A549 (cell line): ENCODE measurements at regions not wholly inside any gene's neighbourhood (a gene's known extent, or its start where the extent isn't known, plus 50 kb on each side); places are given as distances from the start of the nearest gene placed in this dataset.
A peak's percentile ranks its signal among the peaks of the same experiment; 100 is the strongest.

Experiments used
- ATAC-seq, 2 experiments: fragments of 200-7000 bp in 1 of 2; fragments of >200 bp in 1 of 2; cut with Nextera tagmentation in 1 of 2; cut with Tn5 transposase in 1 of 2; 3 replicates each; pipeline versions ENCODE4 v1.8.0 to v1.9.1; 2018 to 2020; ENCODE audit warnings: mild to moderate bottlenecking in 1 of 2, moderate library complexity in 1 of 2
- CTCF ChIA-PET: fragments of 300-600 bp; sonication (Branson Sonifier 250); formaldehyde crosslinking; extraction: SDS; loops from one replicate; lab custom pipeline; 2021; ENCODE audit warnings: antibody characterized with exemption, inconsistent platforms; lab: Yijun Ruan, JAX
- POLR2A ChIA-PET: fragments of 350-600 bp; formaldehyde crosslinking; extraction: SDS; loops from one replicate; lab custom pipeline; 2021; ENCODE audit warnings: antibody characterized with exemption, inconsistent platforms; lab: Yijun Ruan, JAX
- DNase-seq, 2 experiments: peaks; one replicate each; pipeline versions ENCODE4 v3.0.0 to v3.0.0-alpha.2; 2011 to 2016; ENCODE audit warnings: low read depth in 1 of 2, low spot score in 1 of 2
- FAIRE-seq: peaks from 2 replicates; lab custom pipeline; 2011; peaks lifted over from hg19 to GRCh38; lab: Jason Lieb, UNC
- H3K27ac ChIP-seq, 2 experiments: fragments of >200 bp; sonication (Bioruptor Twin); formaldehyde crosslinking; 3 replicates each; pipeline ENCODE4 v1.5.1; 2016 to 2017
- H3K4me1 ChIP-seq: fragments of >200 bp; sonication (Bioruptor Twin); formaldehyde crosslinking; 3 replicates; pipeline ENCODE4 v1.6.1; 2016
- H3K4me2 ChIP-seq: fragments of >200 bp; sonication (Bioruptor Twin); formaldehyde crosslinking; 3 replicates; pipeline ENCODE4 v1.6.1; 2016
- H3K4me3 ChIP-seq: fragments of >200 bp; sonication (Bioruptor Twin); formaldehyde crosslinking; 3 replicates; pipeline ENCODE4 v1.5.1; 2016
- H3K9me3 ChIP-seq: fragments of >200 bp; sonication (Bioruptor Twin); formaldehyde crosslinking; 3 replicates; pipeline ENCODE4 v1.6.1; 2016
- CEBPB ChIP-seq, 2 experiments: fragments of >200 bp in 1 of 2; sonication (Bioruptor Twin) in 1 of 2; formaldehyde crosslinking in 1 of 2; IDR thresholded peaks; 2 replicates each; pipeline ENCODE4 v1.6.1; 2012 to 2016
- EHF ChIP-seq: fragments of 250-450 bp; sonication (Bioruptor Pico); IDR thresholded peaks from 2 replicates; pipeline ENCODE4 v1.5.0; 2020; ENCODE audit warnings: mild to moderate bottlenecking
- ESRRA ChIP-seq: fragments of 150-350 bp; IDR thresholded peaks from 2 replicates; pipeline ENCODE4 v1.6.1; 2014; ENCODE audit warnings: mild to moderate bottlenecking, low read length, borderline replicate concordance
- FOSB ChIP-seq: fragments of 250-450 bp; sonication (Bioruptor Pico); IDR thresholded peaks from 2 replicates; pipeline ENCODE4 v1.5.0; 2020; ENCODE audit warnings: mild to moderate bottlenecking, moderate library complexity
- HDAC2 ChIP-seq: fragments of 200-600 bp; sonication (generic); IDR thresholded peaks from 2 replicates; pipeline ENCODE4 v1.6.1; 2016
- HOXA7 ChIP-seq: fragments of 250-450 bp; sonication (Bioruptor Pico); IDR thresholded peaks from 2 replicates; pipeline ENCODE4 v1.5.0; 2020; ENCODE audit warnings: mild to moderate bottlenecking, moderate library complexity
- HOXB5 ChIP-seq: fragments of 250-450 bp; sonication (Bioruptor Pico); IDR thresholded peaks from 2 replicates; pipeline ENCODE4 v1.5.0; 2020; ENCODE audit warnings: mild to moderate bottlenecking, moderate library complexity
- JUN ChIP-seq, 2 experiments: fragments of >200 bp; sonication (Bioruptor Twin); formaldehyde crosslinking; IDR thresholded peaks; 2 replicates in 1 of 2; 3 replicates in 1 of 2; pipeline ENCODE4 v1.6.1; 2016 to 2017
- JUNB ChIP-seq: fragments of >200 bp; sonication (Bioruptor Twin); formaldehyde crosslinking; IDR thresholded peaks from 2 replicates; pipeline ENCODE4 v1.6.1; 2016
- KDM5A ChIP-seq: fragments of 200-600 bp; sonication (generic); IDR thresholded peaks from 2 replicates; pipeline ENCODE4 v1.6.1; 2016; ENCODE audit warnings: antibody characterized with exemption, mild to moderate bottlenecking
- MAFK ChIP-seq: fragments of 450-650 bp; IDR thresholded peaks from 2 replicates; pipeline ENCODE4 v1.6.1; 2014; ENCODE audit not compliant: partially characterized antibody
- MAZ ChIP-seq: fragments of 150-350 bp; IDR thresholded peaks from 2 replicates; pipeline ENCODE4 v1.6.1; 2014; ENCODE audit warnings: antibody characterized with exemption, low read depth, low read length, borderline replicate concordance
- POLR2A ChIP-seq: IDR thresholded peaks from 2 replicates; pipeline ENCODE4 v1.6.1; 2012; ENCODE audit warnings: mild to moderate bottlenecking, low read length
- POLR2AphosphoS2 ChIP-seq: conservative IDR thresholded peaks from 2 replicates; pipeline ENCODE4 v1.6.1; 2012; ENCODE audit warnings: low read length, improper control_type of control experiment, inconsistent platforms
- RAD21 ChIP-seq, 2 experiments: fragments of >200 bp in 1 of 2; sonication (Bioruptor Twin) in 1 of 2; formaldehyde crosslinking in 1 of 2; IDR thresholded peaks in 1 of 2; conservative IDR thresholded peaks in 1 of 2; 2 replicates in 1 of 2; 3 replicates in 1 of 2; pipeline ENCODE4 v1.6.1; 2012 to 2018; ENCODE audit warnings: inconsistent platforms in 1 of 2
- RFX5 ChIP-seq: fragments of 450-650 bp; IDR thresholded peaks from 2 replicates; pipeline ENCODE4 v1.7.1; 2014; ENCODE audit warnings: antibody characterized with exemption, mild to moderate bottlenecking, moderate library complexity
- RNF2 ChIP-seq: fragments of 200-600 bp; sonication (generic); IDR thresholded peaks from 2 replicates; pipeline ENCODE4 v1.6.1; 2016; ENCODE audit warnings: low read depth, mild to moderate bottlenecking, antibody characterized with exemption, moderate library complexity, borderline replicate concordance
- SMC3 ChIP-seq: fragments of >200 bp; sonication (Bioruptor Twin); formaldehyde crosslinking; IDR thresholded peaks from 3 replicates; pipeline ENCODE4 v1.6.1; 2018; ENCODE audit warnings: inconsistent platforms
- ZC3H11A ChIP-seq: fragments of 450-650 bp; IDR thresholded peaks from 2 replicates; pipeline ENCODE4 v1.6.1; 2014; ENCODE audit warnings: antibody characterized with exemption, mild to moderate bottlenecking
- WGBS: methylation state at CpG from one replicate; pipeline ENCODE4 v1.1.6; 2017; ENCODE audit errors: missing lambda C conversion rate; 5-methylcytosine and 5-hydroxymethylcytosine counted together
- TF ChIP-seq, protein P1 (sequence below): fragments of 450-650 bp; IDR thresholded peaks from 2 replicates; pipeline ENCODE4 v1.6.1; 2014; ENCODE audit warnings: antibody characterized with exemption
- TF ChIP-seq, protein P2 (sequence below): fragments of 150-350 bp; IDR thresholded peaks from 2 replicates; pipeline ENCODE4 v1.6.1; 2014; ENCODE audit warnings: low read depth, mild to moderate bottlenecking, low read length
- TF ChIP-seq, protein P3 (sequence below): IDR thresholded peaks from 2 replicates; pipeline ENCODE4 v1.6.1; 2012
- TF ChIP-seq, protein P4 (sequence below): fragments of 250-450 bp; sonication (Bioruptor Pico); IDR thresholded peaks from 2 replicates; pipeline ENCODE4 v1.5.0; 2020; ENCODE audit warnings: low read depth, mild to moderate bottlenecking, moderate library complexity
- TF ChIP-seq, protein P5 (sequence below): fragments of >200 bp; sonication (Bioruptor Twin); formaldehyde crosslinking; IDR thresholded peaks from 2 replicates; pipeline ENCODE4 v1.6.1; 2016
- TF ChIP-seq, protein P6 (sequence below): fragments of 250-450 bp; sonication (Bioruptor Pico); IDR thresholded peaks from 2 replicates; pipeline ENCODE4 v1.5.0; 2021; ENCODE audit warnings: mild to moderate bottlenecking, moderate library complexity, borderline replicate concordance

DNA sequence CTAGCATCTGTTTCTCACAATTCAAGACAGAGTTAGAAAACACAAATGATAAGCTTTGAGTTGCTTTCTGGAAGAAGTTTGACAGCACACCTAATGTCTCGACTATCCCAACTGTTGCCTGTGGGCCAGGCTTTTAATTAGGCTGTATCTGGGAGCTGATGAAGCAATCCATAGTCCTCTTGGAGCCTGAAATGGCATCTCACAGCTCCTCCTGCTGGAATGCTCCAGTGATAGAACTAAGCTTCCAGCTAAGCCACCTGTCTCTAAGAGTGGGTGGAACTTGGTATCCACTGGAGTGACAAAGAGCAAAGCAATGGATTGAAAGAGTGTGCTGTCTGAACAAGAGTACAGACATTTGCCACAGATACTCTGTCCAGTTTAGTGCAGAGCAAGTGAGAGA lies 605.3 kb upstream of the NR5A2 start:
- H3K9me3 ChIP-seq: no peaks in the 10 kb centered on the region
- no peak overlapping the region for H3K4me3 ChIP-seq
- TF ChIP-seq, protein P1, sequence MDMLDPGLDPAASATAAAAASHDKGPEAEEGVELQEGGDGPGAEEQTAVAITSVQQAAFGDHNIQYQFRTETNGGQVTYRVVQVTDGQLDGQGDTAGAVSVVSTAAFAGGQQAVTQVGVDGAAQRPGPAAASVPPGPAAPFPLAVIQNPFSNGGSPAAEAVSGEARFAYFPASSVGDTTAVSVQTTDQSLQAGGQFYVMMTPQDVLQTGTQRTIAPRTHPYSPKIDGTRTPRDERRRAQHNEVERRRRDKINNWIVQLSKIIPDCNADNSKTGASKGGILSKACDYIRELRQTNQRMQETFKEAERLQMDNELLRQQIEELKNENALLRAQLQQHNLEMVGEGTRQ: no peak
- TF ChIP-seq POLR2A (no peak), CEBPB (IDR thresholded peaks at IDR 0.05) (peak in 1 of 2 experiments; percentile 36; a peak in 1 of 4 replicates), RAD21 (conservative IDR thresholded peaks at IDR 0.05 in 1 of 2, IDR thresholded peaks at IDR 0.05 in 1 of 2) (0 out of 5 replicates have a peak, but pooled peaks of 1 of the 2 experiments have one; percentile 12), RFX5 (no peak), ESRRA (no peak), RNF2 (no peak), SMC3 (no peak), EHF (CRISPR knock-in tag) (no peak), ZC3H11A (no peak), FOSB (no peak), MAZ (no peak)
- TF ChIP-seq, protein P2, sequence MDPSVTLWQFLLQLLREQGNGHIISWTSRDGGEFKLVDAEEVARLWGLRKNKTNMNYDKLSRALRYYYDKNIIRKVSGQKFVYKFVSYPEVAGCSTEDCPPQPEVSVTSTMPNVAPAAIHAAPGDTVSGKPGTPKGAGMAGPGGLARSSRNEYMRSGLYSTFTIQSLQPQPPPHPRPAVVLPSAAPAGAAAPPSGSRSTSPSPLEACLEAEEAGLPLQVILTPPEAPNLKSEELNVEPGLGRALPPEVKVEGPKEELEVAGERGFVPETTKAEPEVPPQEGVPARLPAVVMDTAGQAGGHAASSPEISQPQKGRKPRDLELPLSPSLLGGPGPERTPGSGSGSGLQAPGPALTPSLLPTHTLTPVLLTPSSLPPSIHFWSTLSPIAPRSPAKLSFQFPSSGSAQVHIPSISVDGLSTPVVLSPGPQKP: no peak
- TF ChIP-seq, protein P3, sequence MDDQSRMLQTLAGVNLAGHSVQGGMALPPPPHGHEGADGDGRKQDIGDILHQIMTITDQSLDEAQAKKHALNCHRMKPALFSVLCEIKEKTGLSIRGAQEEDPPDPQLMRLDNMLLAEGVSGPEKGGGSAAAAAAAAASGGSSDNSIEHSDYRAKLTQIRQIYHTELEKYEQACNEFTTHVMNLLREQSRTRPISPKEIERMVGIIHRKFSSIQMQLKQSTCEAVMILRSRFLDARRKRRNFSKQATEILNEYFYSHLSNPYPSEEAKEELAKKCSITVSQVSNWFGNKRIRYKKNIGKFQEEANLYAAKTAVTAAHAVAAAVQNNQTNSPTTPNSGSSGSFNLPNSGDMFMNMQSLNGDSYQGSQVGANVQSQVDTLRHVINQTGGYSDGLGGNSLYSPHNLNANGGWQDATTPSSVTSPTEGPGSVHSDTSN: no peak
- peak in 1 of 2 experiments; percentile 47; a peak in 3 of 6 replicates for ATAC-seq
- H3K4me1 ChIP-seq: no peaks in the 10 kb centered on the region
- DNase-seq: peak in 1 of 2 experiments; percentile 10
- no peak for FAIRE-seq
- no peak overlapping the region for H3K27ac ChIP-seq
- ChIA-PET CTCF (interaction anchor here (0.5 to 1.5 kb wide), 4 partner anchors 17 to 1554 kb away, joined by 3 to 5 read pairs (median 4); no protein-coding TSS in a partner anchor), POLR2A (no interaction called here)
- no peak overlapping the region for H3K4me2 ChIP-seq
- 0% methylated on average over 1 of the region's 1 CpG for WGBS

DNA sequence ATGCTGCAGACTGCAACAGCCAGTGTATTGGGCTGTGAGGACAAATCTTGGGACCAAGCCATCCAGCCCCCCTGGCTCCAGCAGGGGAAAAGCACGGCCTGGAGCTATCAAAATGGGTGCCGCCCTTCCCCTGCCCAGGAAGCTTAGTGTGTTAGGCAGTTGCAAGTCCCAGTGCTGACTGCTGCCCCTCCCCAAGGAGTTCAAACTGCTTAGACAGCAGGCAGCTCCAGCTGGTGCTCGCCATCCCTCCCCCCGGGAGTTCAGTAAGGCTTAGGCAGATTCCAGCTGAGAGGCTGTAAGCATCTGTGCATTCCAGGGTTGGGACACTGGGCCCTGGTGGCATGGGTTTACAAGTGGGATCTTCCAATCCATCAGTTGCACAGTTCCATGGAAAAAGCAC lies 579.6 kb upstream of the NR5A2 start:
- no peaks in the 10 kb centered on the region for H3K4me1 ChIP-seq
- no peaks in the 10 kb centered on the region for H3K9me3 ChIP-seq
- TF ChIP-seq HOXB5 (CRISPR knock-in tag) (no peak), MAFK (no peak), RAD21 (conservative IDR thresholded peaks at IDR 0.05 in 1 of 2, IDR thresholded peaks at IDR 0.05 in 1 of 2) (no peak), JUN (IDR thresholded peaks at IDR 0.05) (no peak), HDAC2 (no peak), HOXA7 (CRISPR knock-in tag) (no peak), KDM5A (no peak), POLR2AphosphoS2 (no peak), JUNB (no peak)
- TF ChIP-seq, protein P2: no peak
- TF ChIP-seq, protein P4, sequence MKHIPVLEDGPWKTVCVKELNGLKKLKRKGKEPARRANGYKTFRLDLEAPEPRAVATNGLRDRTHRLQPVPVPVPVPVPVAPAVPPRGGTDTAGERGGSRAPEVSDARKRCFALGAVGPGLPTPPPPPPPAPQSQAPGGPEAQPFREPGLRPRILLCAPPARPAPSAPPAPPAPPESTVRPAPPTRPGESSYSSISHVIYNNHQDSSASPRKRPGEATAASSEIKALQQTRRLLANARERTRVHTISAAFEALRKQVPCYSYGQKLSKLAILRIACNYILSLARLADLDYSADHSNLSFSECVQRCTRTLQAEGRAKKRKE: no peak
- TF ChIP-seq, protein P5, sequence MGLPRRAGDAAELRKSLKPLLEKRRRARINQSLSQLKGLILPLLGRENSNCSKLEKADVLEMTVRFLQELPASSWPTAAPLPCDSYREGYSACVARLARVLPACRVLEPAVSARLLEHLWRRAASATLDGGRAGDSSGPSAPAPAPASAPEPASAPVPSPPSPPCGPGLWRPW: no peak
- TF ChIP-seq, protein P6, sequence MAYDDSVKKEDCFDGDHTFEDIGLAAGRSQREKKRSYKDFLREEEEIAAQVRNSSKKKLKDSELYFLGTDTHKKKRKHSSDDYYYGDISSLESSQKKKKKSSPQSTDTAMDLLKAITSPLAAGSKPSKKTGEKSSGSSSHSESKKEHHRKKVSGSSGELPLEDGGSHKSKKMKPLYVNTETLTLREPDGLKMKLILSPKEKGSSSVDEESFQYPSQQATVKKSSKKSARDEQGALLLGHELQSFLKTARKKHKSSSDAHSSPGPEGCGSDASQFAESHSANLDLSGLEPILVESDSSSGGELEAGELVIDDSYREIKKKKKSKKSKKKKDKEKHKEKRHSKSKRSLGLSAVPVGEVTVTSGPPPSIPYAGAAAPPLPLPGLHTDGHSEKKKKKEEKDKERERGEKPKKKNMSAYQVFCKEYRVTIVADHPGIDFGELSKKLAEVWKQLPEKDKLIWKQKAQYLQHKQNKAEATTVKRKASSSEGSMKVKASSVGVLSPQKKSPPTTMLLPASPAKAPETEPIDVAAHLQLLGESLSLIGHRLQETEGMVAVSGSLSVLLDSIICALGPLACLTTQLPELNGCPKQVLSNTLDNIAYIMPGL: no peak
- DNase-seq (no peak), FAIRE-seq (no peak), ATAC-seq (no peak)
- H3K4me2 ChIP-seq: no peak overlapping the region
- ChIA-PET CTCF (no interaction called here), POLR2A (no interaction called here)
- no peak overlapping the region for H3K4me3 ChIP-seq
- 21% methylated on average over 4 of the region's 4 CpGs for WGBS
- no peak overlapping the region for H3K27ac ChIP-seq
